A549 (cell line): ENCODE measurements at regions not wholly inside any gene's neighbourhood (a gene's known extent, or its start where the extent isn't known, plus 50 kb on each side); places are given as distances from the start of the nearest gene placed in this dataset.

Source experiments
- CEBPB ChIP-seq, 2 experiments: fragments of >200 bp in 1 of 2; sonication (Bioruptor Twin) in 1 of 2; formaldehyde crosslinking in 1 of 2; IDR thresholded peaks; 2 replicates each; pipeline ENCODE4 v1.6.1; 2012 to 2016
- CHD2 ChIP-seq: fragments of 150-350 bp; IDR thresholded peaks from 2 replicates; pipeline ENCODE4 v1.6.1; 2014; ENCODE audit warnings: low read length; ENCODE audit not compliant: partially characterized antibody
- EHMT2 ChIP-seq: fragments of 200-600 bp; sonication (generic); IDR thresholded peaks from 2 replicates; pipeline ENCODE4 v1.6.1; 2016; ENCODE audit warnings: antibody characterized with exemption, low read depth, mild to moderate bottlenecking, moderate library complexity
- HOXA7 ChIP-seq: fragments of 250-450 bp; sonication (Bioruptor Pico); IDR thresholded peaks from 2 replicates; pipeline ENCODE4 v1.5.0; 2020; ENCODE audit warnings: mild to moderate bottlenecking, moderate library complexity
- JUN ChIP-seq, 2 experiments: fragments of >200 bp; sonication (Bioruptor Twin); formaldehyde crosslinking; IDR thresholded peaks; 2 replicates in 1 of 2; 3 replicates in 1 of 2; pipeline ENCODE4 v1.6.1; 2016 to 2017
- POLR2A ChIP-seq: IDR thresholded peaks from 2 replicates; pipeline ENCODE4 v1.6.1; 2012; ENCODE audit warnings: mild to moderate bottlenecking, low read length
- POLR2AphosphoS2 ChIP-seq: conservative IDR thresholded peaks from 2 replicates; pipeline ENCODE4 v1.6.1; 2012; ENCODE audit warnings: low read length, improper control_type of control experiment, inconsistent platforms
- TF ChIP-seq, protein P1 (sequence below): fragments of >200 bp; sonication (Bioruptor Twin); formaldehyde crosslinking; IDR thresholded peaks from 3 replicates; pipeline ENCODE4 v1.5.1; 2016
- TF ChIP-seq, protein P2 (sequence below): IDR thresholded peaks from 2 replicates; pipeline ENCODE4 v1.6.1; 2012
- TF ChIP-seq, protein P3 (sequence below): fragments of 450-650 bp; IDR thresholded peaks from 2 replicates; pipeline ENCODE4 v1.6.1; 2014; ENCODE audit warnings: antibody characterized with exemption
- TF ChIP-seq, protein P4 (sequence below): fragments of 200-600 bp; sonication (generic); IDR thresholded peaks from 2 replicates; pipeline ENCODE4 v1.6.1; 2016; ENCODE audit warnings: antibody characterized with exemption, mild to moderate bottlenecking, moderate library complexity

- TF ChIP-seq CHD2 (no peak), EHMT2 (no peak), CEBPB (IDR thresholded peaks at IDR 0.05) (no peak), POLR2A (no peak), HOXA7 (no peak), JUN (IDR thresholded peaks at IDR 0.05) (no peak), POLR2AphosphoS2 (no peak)
- TF ChIP-seq, protein P1, sequence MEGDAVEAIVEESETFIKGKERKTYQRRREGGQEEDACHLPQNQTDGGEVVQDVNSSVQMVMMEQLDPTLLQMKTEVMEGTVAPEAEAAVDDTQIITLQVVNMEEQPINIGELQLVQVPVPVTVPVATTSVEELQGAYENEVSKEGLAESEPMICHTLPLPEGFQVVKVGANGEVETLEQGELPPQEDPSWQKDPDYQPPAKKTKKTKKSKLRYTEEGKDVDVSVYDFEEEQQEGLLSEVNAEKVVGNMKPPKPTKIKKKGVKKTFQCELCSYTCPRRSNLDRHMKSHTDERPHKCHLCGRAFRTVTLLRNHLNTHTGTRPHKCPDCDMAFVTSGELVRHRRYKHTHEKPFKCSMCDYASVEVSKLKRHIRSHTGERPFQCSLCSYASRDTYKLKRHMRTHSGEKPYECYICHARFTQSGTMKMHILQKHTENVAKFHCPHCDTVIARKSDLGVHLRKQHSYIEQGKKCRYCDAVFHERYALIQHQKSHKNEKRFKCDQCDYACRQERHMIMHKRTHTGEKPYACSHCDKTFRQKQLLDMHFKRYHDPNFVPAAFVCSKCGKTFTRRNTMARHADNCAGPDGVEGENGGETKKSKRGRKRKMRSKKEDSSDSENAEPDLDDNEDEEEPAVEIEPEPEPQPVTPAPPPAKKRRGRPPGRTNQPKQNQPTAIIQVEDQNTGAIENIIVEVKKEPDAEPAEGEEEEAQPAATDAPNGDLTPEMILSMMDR = no peak
- TF ChIP-seq, protein P2, sequence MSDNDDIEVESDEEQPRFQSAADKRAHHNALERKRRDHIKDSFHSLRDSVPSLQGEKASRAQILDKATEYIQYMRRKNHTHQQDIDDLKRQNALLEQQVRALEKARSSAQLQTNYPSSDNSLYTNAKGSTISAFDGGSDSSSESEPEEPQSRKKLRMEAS = no peak
- TF ChIP-seq, protein P3, sequence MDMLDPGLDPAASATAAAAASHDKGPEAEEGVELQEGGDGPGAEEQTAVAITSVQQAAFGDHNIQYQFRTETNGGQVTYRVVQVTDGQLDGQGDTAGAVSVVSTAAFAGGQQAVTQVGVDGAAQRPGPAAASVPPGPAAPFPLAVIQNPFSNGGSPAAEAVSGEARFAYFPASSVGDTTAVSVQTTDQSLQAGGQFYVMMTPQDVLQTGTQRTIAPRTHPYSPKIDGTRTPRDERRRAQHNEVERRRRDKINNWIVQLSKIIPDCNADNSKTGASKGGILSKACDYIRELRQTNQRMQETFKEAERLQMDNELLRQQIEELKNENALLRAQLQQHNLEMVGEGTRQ = no peak
- TF ChIP-seq, protein P4, sequence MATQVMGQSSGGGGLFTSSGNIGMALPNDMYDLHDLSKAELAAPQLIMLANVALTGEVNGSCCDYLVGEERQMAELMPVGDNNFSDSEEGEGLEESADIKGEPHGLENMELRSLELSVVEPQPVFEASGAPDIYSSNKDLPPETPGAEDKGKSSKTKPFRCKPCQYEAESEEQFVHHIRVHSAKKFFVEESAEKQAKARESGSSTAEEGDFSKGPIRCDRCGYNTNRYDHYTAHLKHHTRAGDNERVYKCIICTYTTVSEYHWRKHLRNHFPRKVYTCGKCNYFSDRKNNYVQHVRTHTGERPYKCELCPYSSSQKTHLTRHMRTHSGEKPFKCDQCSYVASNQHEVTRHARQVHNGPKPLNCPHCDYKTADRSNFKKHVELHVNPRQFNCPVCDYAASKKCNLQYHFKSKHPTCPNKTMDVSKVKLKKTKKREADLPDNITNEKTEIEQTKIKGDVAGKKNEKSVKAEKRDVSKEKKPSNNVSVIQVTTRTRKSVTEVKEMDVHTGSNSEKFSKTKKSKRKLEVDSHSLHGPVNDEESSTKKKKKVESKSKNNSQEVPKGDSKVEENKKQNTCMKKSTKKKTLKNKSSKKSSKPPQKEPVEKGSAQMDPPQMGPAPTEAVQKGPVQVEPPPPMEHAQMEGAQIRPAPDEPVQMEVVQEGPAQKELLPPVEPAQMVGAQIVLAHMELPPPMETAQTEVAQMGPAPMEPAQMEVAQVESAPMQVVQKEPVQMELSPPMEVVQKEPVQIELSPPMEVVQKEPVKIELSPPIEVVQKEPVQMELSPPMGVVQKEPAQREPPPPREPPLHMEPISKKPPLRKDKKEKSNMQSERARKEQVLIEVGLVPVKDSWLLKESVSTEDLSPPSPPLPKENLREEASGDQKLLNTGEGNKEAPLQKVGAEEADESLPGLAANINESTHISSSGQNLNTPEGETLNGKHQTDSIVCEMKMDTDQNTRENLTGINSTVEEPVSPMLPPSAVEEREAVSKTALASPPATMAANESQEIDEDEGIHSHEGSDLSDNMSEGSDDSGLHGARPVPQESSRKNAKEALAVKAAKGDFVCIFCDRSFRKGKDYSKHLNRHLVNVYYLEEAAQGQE = no peak
These were observed 112.5 kb upstream of the ERG start for GRCh38 chr21:38610623-38611251.
